SK-N-SH (cell line): ENCODE measurements at regions not wholly inside any gene's neighbourhood (a gene's known extent, or its start where the extent isn't known, plus 50 kb on each side); places are given as distances from the start of the nearest gene placed in this dataset.

Source experiments
- CTCF ChIA-PET: fragments of 300-600, 350-600 bp; formaldehyde crosslinking; extraction: SDS; loops from one replicate; lab custom pipeline; 2021; lab: Yijun Ruan, JAX
- POLR2A ChIA-PET: fragments of 350-600 bp; sonication (Branson Sonifier 250); formaldehyde crosslinking; extraction: SDS; loops from one replicate; lab custom pipeline; 2020; ENCODE audit warnings: antibody characterized with exemption, inconsistent platforms; lab: Yijun Ruan, JAX
- DNase-seq: peaks from one replicate; pipeline ENCODE4 v3.0.0; 2012
- H2AFZ ChIP-seq: fragments of 200-600 bp; sonication (generic); 2 replicates; pipeline ENCODE4 v1.8.1; 2016; ENCODE audit warnings: antibody characterized with exemption, mild to moderate bottlenecking, low read depth
- H3F3A ChIP-seq: fragments of 200-600 bp; sonication (generic); replicated peaks from 2 replicates; pipeline ENCODE3; 2016; ENCODE audit warnings: antibody characterized with exemption, mild to moderate bottlenecking; ENCODE audit not compliant: insufficient read depth
- H3K27ac ChIP-seq, 2 experiments: fragments of 200-500 bp in 1 of 2; fragments of 200-600 bp in 1 of 2; sonication (Bioruptor generic) in 1 of 2; sonication (generic), shearing (Covaris generic) in 1 of 2; 2 replicates each; pipeline versions ENCODE4 v1.5.1 to v1.6.1; 2014 to 2016; ENCODE audit warnings: low read depth in 2 of 2, inconsistent platforms in 1 of 2, low read length in 1 of 2, mild to moderate bottlenecking in 1 of 2, mixed read lengths in 1 of 2
- H3K27me3 ChIP-seq: fragments of 200-600 bp; sonication (generic), shearing (Covaris generic); 2 replicates; pipeline ENCODE4 v1.6.1; 2016; ENCODE audit warnings: mixed run types; ENCODE audit not compliant: insufficient read depth
- H3K36me3 ChIP-seq, 2 experiments: fragments of 200-500 bp in 1 of 2; fragments of 200-600 bp in 1 of 2; sonication (Bioruptor generic) in 1 of 2; sonication (generic) in 1 of 2; replicated peaks in 1 of 2; 2 replicates each; pipeline versions ENCODE3 to v1.5.1; 2014 to 2016; ENCODE audit warnings: low read length in 1 of 2, mild to moderate bottlenecking in 1 of 2; ENCODE audit not compliant: insufficient read depth in 2 of 2, control insufficient read depth in 1 of 2
- H3K4me1 ChIP-seq, 2 experiments: fragments of 200-500 bp in 1 of 2; fragments of 200-600 bp in 1 of 2; sonication (Bioruptor generic) in 1 of 2; sonication (generic), shearing (Covaris generic) in 1 of 2; 2 replicates each; pipeline versions ENCODE4 v1.5.1 to v1.6.1; 2014 to 2016; ENCODE audit warnings: low read depth in 1 of 2, low read length in 1 of 2, mixed run types in 1 of 2; ENCODE audit not compliant: insufficient read depth in 2 of 2, control insufficient read depth in 1 of 2
- H3K4me2 ChIP-seq: fragments of 200-600 bp; sonication (generic), shearing (Covaris generic); 2 replicates; pipeline ENCODE4 v1.6.1; 2017; ENCODE audit warnings: mixed run types
- H3K4me3 ChIP-seq, 2 experiments: fragments of 200-500 bp in 1 of 2; fragments of 200-600 bp in 1 of 2; sonication (Bioruptor generic) in 1 of 2; sonication (generic), shearing (Covaris generic) in 1 of 2; 2 replicates each; pipeline versions ENCODE4 v1.5.1 to v1.8.1; 2014 to 2016; ENCODE audit warnings: low read depth in 2 of 2, inconsistent platforms in 1 of 2, low read length in 1 of 2, mild to moderate bottlenecking in 1 of 2, mixed read lengths in 1 of 2, moderate library complexity in 1 of 2
- H3K79me2 ChIP-seq: fragments of 200-600 bp; sonication (generic); 2 replicates; pipeline ENCODE4 v1.8.1; 2017; ENCODE audit warnings: mild to moderate bottlenecking; ENCODE audit not compliant: insufficient read depth
- H3K9ac ChIP-seq: fragments of 200-600 bp; sonication (generic); 2 replicates; pipeline ENCODE4 v1.6.1; 2017; ENCODE audit warnings: mixed run types
- H3K9me2 ChIP-seq: fragments of 200-600 bp; sonication (generic); 2 replicates; pipeline ENCODE4 v1.6.1; 2017; ENCODE audit warnings: mixed run types
- H3K9me3 ChIP-seq: fragments of 200-600 bp; sonication (generic); 2 replicates; pipeline ENCODE4 v1.6.1; 2017; ENCODE audit warnings: mixed run types, mild to moderate bottlenecking, moderate library complexity
- H4K20me1 ChIP-seq: fragments of 200-600 bp; sonication (generic); 2 replicates; pipeline ENCODE4 v1.6.1; 2017; ENCODE audit warnings: mild to moderate bottlenecking, mixed run types; ENCODE audit not compliant: insufficient read depth
- EZH2phosphoT487 ChIP-seq: fragments of 200-600 bp; sonication (generic); IDR thresholded peaks from 2 replicates; pipeline ENCODE4 v1.6.1; 2017; ENCODE audit warnings: low read depth, mixed run types, mild to moderate bottlenecking, antibody characterized with exemption, moderate library complexity, borderline replicate concordance
- JUND ChIP-seq: IDR thresholded peaks from 2 replicates; pipeline ENCODE4 v1.4.0; 2012
- NRF1 ChIP-seq: IDR thresholded peaks from 2 replicates; pipeline ENCODE4 v1.6.1; 2012; ENCODE audit warnings: low read depth, mild to moderate bottlenecking, low read length
- POLR2AphosphoS5 ChIP-seq: IDR thresholded peaks from 2 replicates; pipeline ENCODE4 v1.6.1; 2012; ENCODE audit warnings: low read depth, low read length
- RCOR1 ChIP-seq: fragments of 150-350 bp; IDR thresholded peaks from 2 replicates; pipeline ENCODE4 v1.6.1; 2017; ENCODE audit warnings: antibody characterized with exemption, low read length
- RXRA ChIP-seq: IDR thresholded peaks from 2 replicates; pipeline ENCODE4 v1.4.0; 2012; ENCODE audit warnings: low read depth, mild to moderate bottlenecking, borderline replicate concordance
- TCF12 ChIP-seq: IDR thresholded peaks from 2 replicates; pipeline ENCODE4 v1.4.0; 2012
- YY1 ChIP-seq: IDR thresholded peaks from 2 replicates; pipeline ENCODE4 v1.4.0; 2012; ENCODE audit warnings: low read depth, mild to moderate bottlenecking
- WGBS: methylation state at CpG from one replicate; pipeline ENCODE4 v1.1.6; 2017; ENCODE audit warnings: low lambda C conversion rate; 5-methylcytosine and 5-hydroxymethylcytosine counted together
- TF ChIP-seq, protein P1 (sequence below): fragments of 150-350 bp; IDR thresholded peaks from 2 replicates; pipeline ENCODE4 v1.6.1; 2017; ENCODE audit warnings: antibody characterized with exemption, low read length, low read depth, borderline replicate concordance
- TF ChIP-seq, protein P2 (sequence below): IDR thresholded peaks from 2 replicates; pipeline ENCODE4 v1.4.0; 2012; ENCODE audit warnings: low read depth, borderline replicate concordance
- TF ChIP-seq, protein P3 (sequence below): fragments of 150-350 bp; IDR thresholded peaks from 2 replicates; pipeline ENCODE4 v1.6.1; 2016; ENCODE audit warnings: mild to moderate bottlenecking, low read depth, low read length
- TF ChIP-seq, protein P4 (sequence below): fragments of 200-600 bp; sonication (generic); IDR thresholded peaks from 2 replicates; pipeline ENCODE4 v1.6.1; 2017; ENCODE audit warnings: antibody characterized with exemption, mild to moderate bottlenecking, moderate library complexity
- TF ChIP-seq, protein P5 (sequence below): IDR thresholded peaks from 2 replicates; pipeline ENCODE4 v1.6.1; 2012; ENCODE audit warnings: mild to moderate bottlenecking, low read depth, low read length, moderate library complexity

DNA sequence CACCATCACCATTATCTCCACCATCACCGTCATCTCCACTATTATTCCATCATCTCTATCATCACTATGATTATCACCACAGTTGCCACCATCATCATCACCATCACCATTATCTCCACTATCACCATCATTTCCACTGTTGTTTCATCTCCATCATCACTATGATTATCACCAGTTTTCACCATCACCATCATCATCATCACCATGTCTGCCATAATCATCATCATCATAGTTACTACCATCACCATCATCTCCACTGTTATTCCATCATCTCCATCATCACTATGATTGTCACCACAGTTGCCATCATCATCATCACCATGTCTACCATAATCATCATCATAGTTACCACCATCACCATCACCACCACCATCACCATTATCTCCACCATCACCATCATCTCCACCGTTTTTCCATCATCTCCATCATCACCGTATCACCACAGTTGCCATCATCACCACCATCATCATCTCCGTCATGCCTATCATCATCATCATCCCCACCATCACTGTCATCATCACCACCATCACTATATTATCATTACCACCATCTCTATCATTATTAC is 264.9 kb downstream of the BRD1 start:
- H3K4me3 ChIP-seq: no peak overlapping the region
- no peaks in the 10 kb centered on the region for H3K4me1 ChIP-seq
- no peak for DNase-seq
- no peak overlapping the region for H3K9ac ChIP-seq
- H2AFZ ChIP-seq: no peak overlapping the region
- no peaks in the 10 kb centered on the region for H3F3A ChIP-seq
- no peaks in the 10 kb centered on the region for H3K9me2 ChIP-seq
- POLR2A ChIA-PET: no interaction called here
- CTCF ChIA-PET: no interaction called here
- 27% methylated on average over 4 of the region's 4 CpGs for WGBS
- H3K9me3 ChIP-seq: peaks cover 4% of the 10 kb centered on the region
- H3K27ac ChIP-seq: no peak overlapping the region
- H3K79me2 ChIP-seq: no peaks in the 10 kb centered on the region
- no peak overlapping the region for H3K4me2 ChIP-seq
- no peaks in the 10 kb centered on the region for H3K36me3 ChIP-seq
- H3K27me3 ChIP-seq: peaks cover 4% of the 10 kb centered on the region; the same call in 1 of the 2 replicates
- TF ChIP-seq, protein P1, sequence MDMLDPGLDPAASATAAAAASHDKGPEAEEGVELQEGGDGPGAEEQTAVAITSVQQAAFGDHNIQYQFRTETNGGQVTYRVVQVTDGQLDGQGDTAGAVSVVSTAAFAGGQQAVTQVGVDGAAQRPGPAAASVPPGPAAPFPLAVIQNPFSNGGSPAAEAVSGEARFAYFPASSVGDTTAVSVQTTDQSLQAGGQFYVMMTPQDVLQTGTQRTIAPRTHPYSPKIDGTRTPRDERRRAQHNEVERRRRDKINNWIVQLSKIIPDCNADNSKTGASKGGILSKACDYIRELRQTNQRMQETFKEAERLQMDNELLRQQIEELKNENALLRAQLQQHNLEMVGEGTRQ: no peak
- TF ChIP-seq TCF12 (no peak), POLR2AphosphoS5 (no peak), JUND (no peak), EZH2phosphoT487 (no peak), NRF1 (no peak), RXRA (no peak), RCOR1 (no peak), YY1 (no peak)
- TF ChIP-seq, protein P2, sequence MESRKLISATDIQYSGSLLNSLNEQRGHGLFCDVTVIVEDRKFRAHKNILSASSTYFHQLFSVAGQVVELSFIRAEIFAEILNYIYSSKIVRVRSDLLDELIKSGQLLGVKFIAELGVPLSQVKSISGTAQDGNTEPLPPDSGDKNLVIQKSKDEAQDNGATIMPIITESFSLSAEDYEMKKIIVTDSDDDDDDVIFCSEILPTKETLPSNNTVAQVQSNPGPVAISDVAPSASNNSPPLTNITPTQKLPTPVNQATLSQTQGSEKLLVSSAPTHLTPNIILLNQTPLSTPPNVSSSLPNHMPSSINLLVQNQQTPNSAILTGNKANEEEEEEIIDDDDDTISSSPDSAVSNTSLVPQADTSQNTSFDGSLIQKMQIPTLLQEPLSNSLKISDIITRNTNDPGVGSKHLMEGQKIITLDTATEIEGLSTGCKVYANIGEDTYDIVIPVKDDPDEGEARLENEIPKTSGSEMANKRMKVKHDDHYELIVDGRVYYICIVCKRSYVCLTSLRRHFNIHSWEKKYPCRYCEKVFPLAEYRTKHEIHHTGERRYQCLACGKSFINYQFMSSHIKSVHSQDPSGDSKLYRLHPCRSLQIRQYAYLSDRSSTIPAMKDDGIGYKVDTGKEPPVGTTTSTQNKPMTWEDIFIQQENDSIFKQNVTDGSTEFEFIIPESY: no peak
- TF ChIP-seq, protein P3, sequence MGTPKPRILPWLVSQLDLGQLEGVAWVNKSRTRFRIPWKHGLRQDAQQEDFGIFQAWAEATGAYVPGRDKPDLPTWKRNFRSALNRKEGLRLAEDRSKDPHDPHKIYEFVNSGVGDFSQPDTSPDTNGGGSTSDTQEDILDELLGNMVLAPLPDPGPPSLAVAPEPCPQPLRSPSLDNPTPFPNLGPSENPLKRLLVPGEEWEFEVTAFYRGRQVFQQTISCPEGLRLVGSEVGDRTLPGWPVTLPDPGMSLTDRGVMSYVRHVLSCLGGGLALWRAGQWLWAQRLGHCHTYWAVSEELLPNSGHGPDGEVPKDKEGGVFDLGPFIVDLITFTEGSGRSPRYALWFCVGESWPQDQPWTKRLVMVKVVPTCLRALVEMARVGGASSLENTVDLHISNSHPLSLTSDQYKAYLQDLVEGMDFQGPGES: no peak
- TF ChIP-seq, protein P4, sequence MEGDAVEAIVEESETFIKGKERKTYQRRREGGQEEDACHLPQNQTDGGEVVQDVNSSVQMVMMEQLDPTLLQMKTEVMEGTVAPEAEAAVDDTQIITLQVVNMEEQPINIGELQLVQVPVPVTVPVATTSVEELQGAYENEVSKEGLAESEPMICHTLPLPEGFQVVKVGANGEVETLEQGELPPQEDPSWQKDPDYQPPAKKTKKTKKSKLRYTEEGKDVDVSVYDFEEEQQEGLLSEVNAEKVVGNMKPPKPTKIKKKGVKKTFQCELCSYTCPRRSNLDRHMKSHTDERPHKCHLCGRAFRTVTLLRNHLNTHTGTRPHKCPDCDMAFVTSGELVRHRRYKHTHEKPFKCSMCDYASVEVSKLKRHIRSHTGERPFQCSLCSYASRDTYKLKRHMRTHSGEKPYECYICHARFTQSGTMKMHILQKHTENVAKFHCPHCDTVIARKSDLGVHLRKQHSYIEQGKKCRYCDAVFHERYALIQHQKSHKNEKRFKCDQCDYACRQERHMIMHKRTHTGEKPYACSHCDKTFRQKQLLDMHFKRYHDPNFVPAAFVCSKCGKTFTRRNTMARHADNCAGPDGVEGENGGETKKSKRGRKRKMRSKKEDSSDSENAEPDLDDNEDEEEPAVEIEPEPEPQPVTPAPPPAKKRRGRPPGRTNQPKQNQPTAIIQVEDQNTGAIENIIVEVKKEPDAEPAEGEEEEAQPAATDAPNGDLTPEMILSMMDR: no peak
- TF ChIP-seq, protein P5, sequence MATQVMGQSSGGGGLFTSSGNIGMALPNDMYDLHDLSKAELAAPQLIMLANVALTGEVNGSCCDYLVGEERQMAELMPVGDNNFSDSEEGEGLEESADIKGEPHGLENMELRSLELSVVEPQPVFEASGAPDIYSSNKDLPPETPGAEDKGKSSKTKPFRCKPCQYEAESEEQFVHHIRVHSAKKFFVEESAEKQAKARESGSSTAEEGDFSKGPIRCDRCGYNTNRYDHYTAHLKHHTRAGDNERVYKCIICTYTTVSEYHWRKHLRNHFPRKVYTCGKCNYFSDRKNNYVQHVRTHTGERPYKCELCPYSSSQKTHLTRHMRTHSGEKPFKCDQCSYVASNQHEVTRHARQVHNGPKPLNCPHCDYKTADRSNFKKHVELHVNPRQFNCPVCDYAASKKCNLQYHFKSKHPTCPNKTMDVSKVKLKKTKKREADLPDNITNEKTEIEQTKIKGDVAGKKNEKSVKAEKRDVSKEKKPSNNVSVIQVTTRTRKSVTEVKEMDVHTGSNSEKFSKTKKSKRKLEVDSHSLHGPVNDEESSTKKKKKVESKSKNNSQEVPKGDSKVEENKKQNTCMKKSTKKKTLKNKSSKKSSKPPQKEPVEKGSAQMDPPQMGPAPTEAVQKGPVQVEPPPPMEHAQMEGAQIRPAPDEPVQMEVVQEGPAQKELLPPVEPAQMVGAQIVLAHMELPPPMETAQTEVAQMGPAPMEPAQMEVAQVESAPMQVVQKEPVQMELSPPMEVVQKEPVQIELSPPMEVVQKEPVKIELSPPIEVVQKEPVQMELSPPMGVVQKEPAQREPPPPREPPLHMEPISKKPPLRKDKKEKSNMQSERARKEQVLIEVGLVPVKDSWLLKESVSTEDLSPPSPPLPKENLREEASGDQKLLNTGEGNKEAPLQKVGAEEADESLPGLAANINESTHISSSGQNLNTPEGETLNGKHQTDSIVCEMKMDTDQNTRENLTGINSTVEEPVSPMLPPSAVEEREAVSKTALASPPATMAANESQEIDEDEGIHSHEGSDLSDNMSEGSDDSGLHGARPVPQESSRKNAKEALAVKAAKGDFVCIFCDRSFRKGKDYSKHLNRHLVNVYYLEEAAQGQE: no peak
- H4K20me1 ChIP-seq: no peaks in the 10 kb centered on the region
